ENCODE measurements at regions not wholly inside any gene's neighbourhood (a gene's known extent, or its start where the extent isn't known, plus 50 kb on each side); places are given as distances from the start of the nearest gene placed in this dataset.

DNA sequence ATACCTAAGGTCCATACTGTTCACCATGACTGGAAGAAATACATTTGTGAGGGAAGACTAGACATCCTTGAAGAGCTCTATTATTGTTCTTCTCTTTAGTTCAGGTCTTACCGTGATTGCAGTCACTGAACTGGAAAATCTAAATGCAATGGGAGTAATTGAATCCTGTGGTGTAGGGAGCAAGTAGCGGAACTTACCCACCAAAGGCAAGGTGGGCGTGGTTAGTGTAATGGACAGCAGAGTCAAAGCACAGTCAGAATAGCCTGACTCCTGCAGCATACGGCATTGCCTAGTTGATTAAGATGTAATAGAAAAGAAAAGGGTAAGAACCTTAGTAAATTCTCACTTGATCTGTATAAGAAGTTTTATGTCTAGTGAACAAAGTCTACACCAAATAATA, 679.7 kb upstream of the EPHA7 start:
- H3K4me1 ChIP-seq = no peaks in the 10 kb centered on the region
- no peak overlapping the region for H3K27ac ChIP-seq
- DNase-seq = no peak
- 63% methylated on average over 4 of the region's 4 CpGs for WGBS (ENCODE audit: insufficient coverage, low coverage, low lambda C conversion rate, missing lambda C conversion rate)
- no peaks in the 10 kb centered on the region for H3K27me3 ChIP-seq
- no peak for ATAC-seq
- no peak for TF ChIP-seq CTCF (IDR thresholded peaks at IDR 0.05)
- TF ChIP-seq POLR2A (IDR thresholded peaks at IDR 0.05) = no peak
- H3K9me3 ChIP-seq = no peaks in the 10 kb centered on the region
- H3K36me3 ChIP-seq = no peaks in the 10 kb centered on the region
- intact Hi-C loops (cut with DNase I) = no loop called here
- no peak overlapping the region for H3K4me3 ChIP-seq

DNA sequence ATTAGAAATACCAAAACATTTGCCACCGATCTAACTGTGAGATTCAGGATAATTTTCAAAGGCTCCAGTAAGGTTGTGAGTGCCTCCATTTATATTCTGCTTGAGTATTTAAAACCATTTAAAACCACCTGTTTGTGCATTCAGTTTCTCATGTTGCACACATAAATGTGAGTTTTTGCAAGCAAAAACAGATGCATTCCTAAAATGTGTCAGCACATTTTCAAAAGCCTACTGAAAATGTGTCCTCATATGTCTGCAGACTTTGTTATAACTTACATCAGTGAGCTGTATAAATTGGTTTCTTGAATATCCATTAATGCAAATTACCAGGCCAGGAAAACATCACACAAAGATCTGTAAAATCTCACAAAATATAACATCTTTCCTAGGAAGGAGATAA, 676.6 kb upstream of the EPHA7 start:
- Histone ChIP-seq H3K27me3 (no peaks in the 10 kb centered on the region), H3K4me3 (no peak overlapping the region), H3K36me3 (no peaks in the 10 kb centered on the region), H3K4me1 (no peaks in the 10 kb centered on the region), H3K9me3 (no peaks in the 10 kb centered on the region), H3K27ac (no peak overlapping the region)
- intact Hi-C loops (cut with DNase I) = no loop called here
- ATAC-seq (no peak), DNase-seq (no peak)
- TF ChIP-seq POLR2A (IDR thresholded peaks at IDR 0.05) (no peak), CTCF (IDR thresholded peaks at IDR 0.05) (no peak)
- 78% methylated on average over 1 of the region's 1 CpG for WGBS (ENCODE audit: insufficient coverage, low coverage, low lambda C conversion rate, missing lambda C conversion rate)

- ATAC-seq (no peak), DNase-seq (no peak)
- intact Hi-C loops (cut with DNase I) = no loop called here
- TF ChIP-seq CTCF (IDR thresholded peaks at IDR 0.05) (no peak), POLR2A (IDR thresholded peaks at IDR 0.05) (no peak)
- H3K27me3 ChIP-seq = no peaks in the 10 kb centered on the region
- H3K4me1 ChIP-seq = no peaks in the 10 kb centered on the region
- H3K36me3 ChIP-seq = no peaks in the 10 kb centered on the region
- H3K4me3 ChIP-seq = no peak overlapping the region
- WGBS (ENCODE audit: insufficient coverage, low coverage, low lambda C conversion rate, missing lambda C conversion rate) = 46% methylated on average over 4 of the region's 4 CpGs
- H3K27ac ChIP-seq = no peak overlapping the region
- no peaks in the 10 kb centered on the region for H3K9me3 ChIP-seq
Observed at GRCh38 chr6:94089941-94090340, 670.6 kb upstream of the EPHA7 start.

DNA sequence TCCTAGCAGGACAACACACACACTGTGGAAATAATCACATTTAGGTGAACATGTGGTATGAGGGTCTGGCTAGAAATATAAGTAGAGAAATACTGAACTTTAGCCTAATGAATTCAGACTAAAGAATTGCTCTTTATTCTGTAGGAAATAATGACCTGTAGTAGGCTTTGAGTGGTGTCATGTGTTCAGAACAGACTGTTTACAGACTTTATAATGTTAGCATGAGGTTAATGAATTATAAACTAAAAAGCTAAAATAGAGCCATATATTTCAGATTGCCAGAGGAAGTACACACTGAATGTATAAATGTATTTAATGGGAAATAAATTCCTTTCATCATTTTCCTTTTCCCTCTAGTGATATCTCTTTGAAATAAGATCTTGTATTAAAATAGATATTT, 669.5 kb upstream of the EPHA7 start:
- Histone ChIP-seq H3K27me3 (no peaks in the 10 kb centered on the region), H3K27ac (no peak overlapping the region), H3K9me3 (no peaks in the 10 kb centered on the region), H3K4me3 (no peak overlapping the region), H3K36me3 (no peaks in the 10 kb centered on the region), H3K4me1 (no peaks in the 10 kb centered on the region)
- TF ChIP-seq CTCF (IDR thresholded peaks at IDR 0.05) = no peak
- TF ChIP-seq POLR2A (IDR thresholded peaks at IDR 0.05) = no peak
- no peak for DNase-seq
- intact Hi-C loops (cut with DNase I) = no loop called here
- no peak for ATAC-seq

DNA sequence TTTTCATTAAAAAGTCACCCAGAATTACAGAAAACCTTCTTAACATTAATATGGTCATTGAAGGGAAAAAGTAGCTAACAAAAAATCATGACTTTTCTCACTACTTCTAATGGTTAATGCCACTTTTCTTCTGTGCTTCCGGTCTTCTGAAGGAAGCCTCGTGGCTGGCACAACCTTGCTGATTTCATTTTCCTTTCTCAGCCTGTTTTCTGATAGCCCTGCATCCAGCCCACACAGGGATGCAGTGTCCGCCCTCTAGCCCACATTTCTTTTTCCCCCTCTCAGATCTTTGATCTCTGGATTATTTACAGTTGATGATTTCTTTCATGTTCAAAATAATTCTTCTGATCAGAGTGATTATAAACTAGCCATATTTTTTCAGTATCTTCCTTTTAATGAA, 655.4 kb upstream of the EPHA7 start:
- H3K27ac ChIP-seq = no peak overlapping the region
- H3K9me3 ChIP-seq = no peaks in the 10 kb centered on the region
- H3K4me1 ChIP-seq = no peaks in the 10 kb centered on the region
- H3K36me3 ChIP-seq = no peaks in the 10 kb centered on the region
- ATAC-seq = no peak
- 27% methylated on average over 3 of the region's 3 CpGs for WGBS (ENCODE audit: insufficient coverage, low coverage, low lambda C conversion rate, missing lambda C conversion rate)
- intact Hi-C loops (cut with DNase I) = no loop called here
- H3K4me3 ChIP-seq = no peak overlapping the region
- DNase-seq = no peak
- H3K27me3 ChIP-seq = peaks cover 0 to 4% of the 10 kb centered on the region in 2 donors
- TF ChIP-seq POLR2A (IDR thresholded peaks at IDR 0.05) (no peak), CTCF (IDR thresholded peaks at IDR 0.05) (no peak)

Data from right lobe of liver (tissue), 6 donors.